ENCODE measurements at regions not wholly inside any gene's neighbourhood (a gene's known extent, or its start where the extent isn't known, plus 50 kb on each side); places are given as distances from the start of the nearest gene placed in this dataset.

- H3K9me2 ChIP-seq (ENCODE audit: insufficient read depth) = no peaks in the 10 kb centered on the region
- no peak overlapping the region for H3K27ac ChIP-seq (ENCODE audit: low read depth, low read length)
- H3K9ac ChIP-seq (ENCODE audit: low read length) = no peak overlapping the region
- peaks cover 19% of the 10 kb centered on the region for H3K27me3 ChIP-seq (ENCODE audit: insufficient read depth, low read length)
- H4K20me1 ChIP-seq (ENCODE audit: insufficient read depth) = no peaks in the 10 kb centered on the region
- no peaks in the 10 kb centered on the region for H3K9me3 ChIP-seq (ENCODE audit: control insufficient read depth in 1 of 2, insufficient read depth in 1 of 2, low read depth in 1 of 2, low read length in 2 of 2)
- intact Hi-C loops (cut with micrococcal nuclease) = no loop called here
- ChIA-PET CTCF (no interaction called here), RAD21 (ENCODE audit: low non-redundant PET in 1 of 2, low total read pairs in 2 of 2, uncharacterized antibody in 2 of 2, unreplicated experiment in 2 of 2) (no interaction called here), POLR2A (no interaction called here)
- no peaks in the 10 kb centered on the region for H3K79me2 ChIP-seq (ENCODE audit: insufficient read depth, low read length)
- H3K4me1 ChIP-seq (ENCODE audit: control insufficient read depth in 1 of 2, insufficient read depth in 2 of 2, low read length in 2 of 2) = no peaks in the 10 kb centered on the region
- ATAC-seq (no peak), DNase-seq (ENCODE audit: low read depth, low spot score) (no peak)
- TF ChIP-seq ELF1 (IDR thresholded peaks at IDR 0.05; ENCODE audit: borderline replicate concordance, low read depth) = no peak
- TF ChIP-seq CBX3 (IDR thresholded peaks at IDR 0.05; ENCODE audit: low read depth) = no peak
- TF ChIP-seq SRF (IDR thresholded peaks at IDR 0.05; ENCODE audit: low read depth) = no peak
- no peak for TF ChIP-seq POLR2A (IDR thresholded peaks at IDR 0.05; ENCODE audit: borderline replicate concordance, extremely low read depth, insufficient read depth, insufficient read length)
- TF ChIP-seq EZH2phosphoT487 (IDR thresholded peaks at IDR 0.05; ENCODE audit: borderline replicate concordance) = no peak
- no peak for TF ChIP-seq EZH2 (IDR thresholded peaks at IDR 0.05)
- TF ChIP-seq, protein P1, sequence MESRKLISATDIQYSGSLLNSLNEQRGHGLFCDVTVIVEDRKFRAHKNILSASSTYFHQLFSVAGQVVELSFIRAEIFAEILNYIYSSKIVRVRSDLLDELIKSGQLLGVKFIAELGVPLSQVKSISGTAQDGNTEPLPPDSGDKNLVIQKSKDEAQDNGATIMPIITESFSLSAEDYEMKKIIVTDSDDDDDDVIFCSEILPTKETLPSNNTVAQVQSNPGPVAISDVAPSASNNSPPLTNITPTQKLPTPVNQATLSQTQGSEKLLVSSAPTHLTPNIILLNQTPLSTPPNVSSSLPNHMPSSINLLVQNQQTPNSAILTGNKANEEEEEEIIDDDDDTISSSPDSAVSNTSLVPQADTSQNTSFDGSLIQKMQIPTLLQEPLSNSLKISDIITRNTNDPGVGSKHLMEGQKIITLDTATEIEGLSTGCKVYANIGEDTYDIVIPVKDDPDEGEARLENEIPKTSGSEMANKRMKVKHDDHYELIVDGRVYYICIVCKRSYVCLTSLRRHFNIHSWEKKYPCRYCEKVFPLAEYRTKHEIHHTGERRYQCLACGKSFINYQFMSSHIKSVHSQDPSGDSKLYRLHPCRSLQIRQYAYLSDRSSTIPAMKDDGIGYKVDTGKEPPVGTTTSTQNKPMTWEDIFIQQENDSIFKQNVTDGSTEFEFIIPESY (IDR thresholded peaks at IDR 0.05; ENCODE audit: extremely low read depth, insufficient replicate concordance, low read length) = no peak
- no peak for TF ChIP-seq SP1 (IDR thresholded peaks at IDR 0.05; ENCODE audit: low read depth)
- no peak for TF ChIP-seq CEBPB (IDR thresholded peaks at IDR 0.05; ENCODE audit: low read depth)
- TF ChIP-seq EGR1 (IDR thresholded peaks at IDR 0.05; ENCODE audit: low read depth) = no peak
- TF ChIP-seq, protein P2, sequence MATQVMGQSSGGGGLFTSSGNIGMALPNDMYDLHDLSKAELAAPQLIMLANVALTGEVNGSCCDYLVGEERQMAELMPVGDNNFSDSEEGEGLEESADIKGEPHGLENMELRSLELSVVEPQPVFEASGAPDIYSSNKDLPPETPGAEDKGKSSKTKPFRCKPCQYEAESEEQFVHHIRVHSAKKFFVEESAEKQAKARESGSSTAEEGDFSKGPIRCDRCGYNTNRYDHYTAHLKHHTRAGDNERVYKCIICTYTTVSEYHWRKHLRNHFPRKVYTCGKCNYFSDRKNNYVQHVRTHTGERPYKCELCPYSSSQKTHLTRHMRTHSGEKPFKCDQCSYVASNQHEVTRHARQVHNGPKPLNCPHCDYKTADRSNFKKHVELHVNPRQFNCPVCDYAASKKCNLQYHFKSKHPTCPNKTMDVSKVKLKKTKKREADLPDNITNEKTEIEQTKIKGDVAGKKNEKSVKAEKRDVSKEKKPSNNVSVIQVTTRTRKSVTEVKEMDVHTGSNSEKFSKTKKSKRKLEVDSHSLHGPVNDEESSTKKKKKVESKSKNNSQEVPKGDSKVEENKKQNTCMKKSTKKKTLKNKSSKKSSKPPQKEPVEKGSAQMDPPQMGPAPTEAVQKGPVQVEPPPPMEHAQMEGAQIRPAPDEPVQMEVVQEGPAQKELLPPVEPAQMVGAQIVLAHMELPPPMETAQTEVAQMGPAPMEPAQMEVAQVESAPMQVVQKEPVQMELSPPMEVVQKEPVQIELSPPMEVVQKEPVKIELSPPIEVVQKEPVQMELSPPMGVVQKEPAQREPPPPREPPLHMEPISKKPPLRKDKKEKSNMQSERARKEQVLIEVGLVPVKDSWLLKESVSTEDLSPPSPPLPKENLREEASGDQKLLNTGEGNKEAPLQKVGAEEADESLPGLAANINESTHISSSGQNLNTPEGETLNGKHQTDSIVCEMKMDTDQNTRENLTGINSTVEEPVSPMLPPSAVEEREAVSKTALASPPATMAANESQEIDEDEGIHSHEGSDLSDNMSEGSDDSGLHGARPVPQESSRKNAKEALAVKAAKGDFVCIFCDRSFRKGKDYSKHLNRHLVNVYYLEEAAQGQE (IDR thresholded peaks at IDR 0.05; ENCODE audit: low read depth) = no peak
- TF ChIP-seq SIN3A (IDR thresholded peaks at IDR 0.05; ENCODE audit: low read depth) = no peak
- TF ChIP-seq ZFX (IDR thresholded peaks at IDR 0.05) = no peak
- H2AFZ ChIP-seq (ENCODE audit: low read depth, low read length, poor library complexity, severe bottlenecking) = no peak overlapping the region
- BruUV-seq (replicated peaks) = no TSS peak
- H3K36me3 ChIP-seq (ENCODE audit: control insufficient read depth in 1 of 2, insufficient read depth in 2 of 2, low read length in 2 of 2) = no peaks in the 10 kb centered on the region
- H3K4me2 ChIP-seq (ENCODE audit: low read length) = no peak overlapping the region
- no peak overlapping the region for H3K4me3 ChIP-seq (replicated peaks in 1 of 2; ENCODE audit: low read depth in 1 of 2, low read length in 2 of 2)
Measured at GRCh38 chr15:92327033-92327432, 66.6 kb upstream of the ST8SIA2 start.

Data from HCT116 (cell line).